ENCODE measurements at regions not wholly inside any gene's neighbourhood (a gene's known extent, or its start where the extent isn't known, plus 50 kb on each side); places are given as distances from the start of the nearest gene placed in this dataset.

GRCh38 chr1:30345491-30346130, 377.8 kb downstream of the MATN1 start:
- no peak for DNase-seq

- DNase-seq = no peak
Measured at GRCh38 chr1:30343562-30343961, 379.8 kb downstream of the MATN1 start.

GRCh38 chr1:30342535-30343141, 380.7 kb downstream of the MATN1 start:
- no peak for DNase-seq

- DNase-seq = no peak
Measured at GRCh38 chr1:30340934-30341333, 382.5 kb downstream of the MATN1 start.

GRCh38 chr1:30339866-30340265, 383.5 kb downstream of the MATN1 start:
- no peak for DNase-seq

GRCh38 chr1:30338765-30339164, 384.6 kb downstream of the MATN1 start:
- DNase-seq = no peak

- no peak for DNase-seq
Measured at GRCh38 chr1:30337324-30337620, 386.1 kb downstream of the MATN1 start.

- DNase-seq = no peak
Measured at GRCh38 chr1:30336550-30337323, 386.6 kb downstream of the MATN1 start.

- no peak for DNase-seq
Measured at GRCh38 chr1:30335997-30336390, 387.4 kb downstream of the MATN1 start.

- DNase-seq = no peak
Measured at GRCh38 chr1:30335389-30335996, 387.9 kb downstream of the MATN1 start.

- DNase-seq = no peak
Measured at GRCh38 chr1:30334767-30335166, 388.6 kb downstream of the MATN1 start.

GRCh38 chr1:30332116-30333094, 391.0 kb downstream of the MATN1 start:
- no peak for DNase-seq

GRCh38 chr1:30331415-30332065, 391.8 kb downstream of the MATN1 start:
- no peak for DNase-seq

GRCh38 chr1:30330644-30331043, 392.7 kb downstream of the MATN1 start:
- no peak for DNase-seq

GRCh38 chr1:30329802-30330557, 393.4 kb downstream of the MATN1 start:
- no peak for DNase-seq

- DNase-seq = no peak
Measured at GRCh38 chr1:30329263-30329753, 394.1 kb downstream of the MATN1 start.

GRCh38 chr1:30328401-30329262, 394.8 kb downstream of the MATN1 start:
- no peak for DNase-seq

- no peak for DNase-seq
Measured at GRCh38 chr1:30328100-30328370, 395.4 kb downstream of the MATN1 start.

GRCh38 chr1:30327370-30328099, 395.9 kb downstream of the MATN1 start:
- no peak for DNase-seq

- DNase-seq = no peak
Measured at GRCh38 chr1:30325999-30326398, 397.4 kb downstream of the MATN1 start.

Measured in NCI-H1694 (cell line).